PC-3 (cell line): ENCODE measurements at regions not wholly inside any gene's neighbourhood (a gene's known extent, or its start where the extent isn't known, plus 50 kb on each side); places are given as distances from the start of the nearest gene placed in this dataset.

Experiments
- EZH2 ChIP-seq: fragments of 300-600 bp; sonication (generic); IDR thresholded peaks from one replicate; pipeline ENCODE4 v1.6.1; 2017; ENCODE audit warnings: antibody characterized with exemption, mild to moderate bottlenecking, low read length; ENCODE audit not compliant: unreplicated experiment
- EZH2phosphoT487 ChIP-seq: fragments of 300-600 bp; sonication (generic); IDR thresholded peaks from 2 replicates; pipeline ENCODE4 v1.6.1; 2018; ENCODE audit warnings: mild to moderate bottlenecking, antibody characterized with exemption, low read length, borderline replicate concordance
- TF ChIP-seq, protein P1 (sequence below): fragments of 300-600 bp; sonication (generic); conservative IDR thresholded peaks from 2 replicates; pipeline ENCODE4 v1.5.1; 2017; ENCODE audit warnings: antibody characterized with exemption, low read depth, mild to moderate bottlenecking, low read length

GRCh38 chr1:99371413-99371812 is 107.1 kb downstream of the PLPPR4 start:
- TF ChIP-seq, protein P1, sequence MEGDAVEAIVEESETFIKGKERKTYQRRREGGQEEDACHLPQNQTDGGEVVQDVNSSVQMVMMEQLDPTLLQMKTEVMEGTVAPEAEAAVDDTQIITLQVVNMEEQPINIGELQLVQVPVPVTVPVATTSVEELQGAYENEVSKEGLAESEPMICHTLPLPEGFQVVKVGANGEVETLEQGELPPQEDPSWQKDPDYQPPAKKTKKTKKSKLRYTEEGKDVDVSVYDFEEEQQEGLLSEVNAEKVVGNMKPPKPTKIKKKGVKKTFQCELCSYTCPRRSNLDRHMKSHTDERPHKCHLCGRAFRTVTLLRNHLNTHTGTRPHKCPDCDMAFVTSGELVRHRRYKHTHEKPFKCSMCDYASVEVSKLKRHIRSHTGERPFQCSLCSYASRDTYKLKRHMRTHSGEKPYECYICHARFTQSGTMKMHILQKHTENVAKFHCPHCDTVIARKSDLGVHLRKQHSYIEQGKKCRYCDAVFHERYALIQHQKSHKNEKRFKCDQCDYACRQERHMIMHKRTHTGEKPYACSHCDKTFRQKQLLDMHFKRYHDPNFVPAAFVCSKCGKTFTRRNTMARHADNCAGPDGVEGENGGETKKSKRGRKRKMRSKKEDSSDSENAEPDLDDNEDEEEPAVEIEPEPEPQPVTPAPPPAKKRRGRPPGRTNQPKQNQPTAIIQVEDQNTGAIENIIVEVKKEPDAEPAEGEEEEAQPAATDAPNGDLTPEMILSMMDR, result no peak
- TF ChIP-seq EZH2, result no peak
- TF ChIP-seq EZH2phosphoT487, result no peak
